HCT116 (cell line): ENCODE measurements at regions not wholly inside any gene's neighbourhood (a gene's known extent, or its start where the extent isn't known, plus 50 kb on each side); places are given as distances from the start of the nearest gene placed in this dataset.

Experiments used
- EGR1 ChIP-seq: IDR thresholded peaks from 2 replicates; pipeline ENCODE4 v1.6.1; 2012; ENCODE audit warnings: low read depth
- ELF1 ChIP-seq: IDR thresholded peaks from 2 replicates; pipeline ENCODE4 v1.6.1; 2012; ENCODE audit warnings: low read depth, borderline replicate concordance
- EZH2phosphoT487 ChIP-seq: fragments of 200-600 bp; IDR thresholded peaks from 2 replicates; pipeline ENCODE4 v1.6.1; 2018; ENCODE audit warnings: antibody characterized with exemption, borderline replicate concordance
- POLR2A ChIP-seq: IDR thresholded peaks from 2 replicates; pipeline ENCODE4 v1.7.0; 2011; ENCODE audit warnings: borderline replicate concordance; ENCODE audit not compliant: insufficient read depth, insufficient read length; ENCODE audit errors: extremely low read depth
- SP1 ChIP-seq: IDR thresholded peaks from 2 replicates; pipeline ENCODE4 v1.6.1; 2012; ENCODE audit warnings: low read depth
- TF ChIP-seq, protein P1 (sequence below), 3 experiments: fragments of 200-600 bp in 1 of 3; sonication (generic) in 1 of 3; IDR thresholded peaks in 2 of 3; conservative IDR thresholded peaks in 1 of 3; 2 replicates each; pipeline ENCODE4 v1.5.1; 2012 to 2017; ENCODE audit warnings: low read depth in 2 of 3, low read length in 2 of 3, antibody characterized with exemption in 1 of 3, borderline replicate concordance in 1 of 3, control low read depth in 1 of 3, mild to moderate bottlenecking in 1 of 3, mixed read lengths in 1 of 3, mixed run types in 1 of 3, moderate library complexity in 1 of 3; ENCODE audit not compliant: insufficient read depth in 1 of 3

DNA sequence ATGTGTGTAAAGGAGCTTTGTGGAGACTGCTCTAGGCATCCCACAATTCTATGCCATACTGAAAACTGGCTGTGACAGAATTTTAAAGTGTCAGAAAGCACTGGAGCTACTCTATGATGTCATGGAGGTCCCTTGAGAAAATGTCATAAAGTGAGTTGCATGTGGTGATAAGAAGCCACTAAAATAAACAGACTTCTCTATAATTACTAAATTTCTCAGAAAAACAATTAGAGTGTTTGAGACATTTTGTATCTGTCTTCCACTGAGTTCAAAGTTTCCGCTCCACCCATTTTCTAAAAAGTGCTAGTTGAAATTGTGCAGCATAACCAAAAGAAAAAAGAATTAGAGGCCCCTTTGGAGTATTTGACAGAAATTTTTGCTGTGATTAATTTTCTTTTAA, 603.9 kb downstream of the KCNJ2 start:
- TF ChIP-seq, protein P1, sequence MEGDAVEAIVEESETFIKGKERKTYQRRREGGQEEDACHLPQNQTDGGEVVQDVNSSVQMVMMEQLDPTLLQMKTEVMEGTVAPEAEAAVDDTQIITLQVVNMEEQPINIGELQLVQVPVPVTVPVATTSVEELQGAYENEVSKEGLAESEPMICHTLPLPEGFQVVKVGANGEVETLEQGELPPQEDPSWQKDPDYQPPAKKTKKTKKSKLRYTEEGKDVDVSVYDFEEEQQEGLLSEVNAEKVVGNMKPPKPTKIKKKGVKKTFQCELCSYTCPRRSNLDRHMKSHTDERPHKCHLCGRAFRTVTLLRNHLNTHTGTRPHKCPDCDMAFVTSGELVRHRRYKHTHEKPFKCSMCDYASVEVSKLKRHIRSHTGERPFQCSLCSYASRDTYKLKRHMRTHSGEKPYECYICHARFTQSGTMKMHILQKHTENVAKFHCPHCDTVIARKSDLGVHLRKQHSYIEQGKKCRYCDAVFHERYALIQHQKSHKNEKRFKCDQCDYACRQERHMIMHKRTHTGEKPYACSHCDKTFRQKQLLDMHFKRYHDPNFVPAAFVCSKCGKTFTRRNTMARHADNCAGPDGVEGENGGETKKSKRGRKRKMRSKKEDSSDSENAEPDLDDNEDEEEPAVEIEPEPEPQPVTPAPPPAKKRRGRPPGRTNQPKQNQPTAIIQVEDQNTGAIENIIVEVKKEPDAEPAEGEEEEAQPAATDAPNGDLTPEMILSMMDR (IDR thresholded peaks at IDR 0.05 in 2 of 3, conservative IDR thresholded peaks at IDR 0.05 in 1 of 3; ENCODE audit: borderline replicate concordance in 1 of 3, insufficient read depth in 1 of 3, low read depth in 2 of 3, low read length in 2 of 3) = no peak
- no peak for TF ChIP-seq SP1
- TF ChIP-seq POLR2A = no peak
- no peak for TF ChIP-seq EGR1
- TF ChIP-seq ELF1 = no peak
- TF ChIP-seq EZH2phosphoT487 = no peak
